Activated CD4-positive, alpha-beta T cell treated with anti-CD3 and anti-CD28 coated beads for 4 hours (primary cell): ENCODE measurements at regions not wholly inside any gene's neighbourhood (a gene's known extent, or its start where the extent isn't known, plus 50 kb on each side); places are given as distances from the start of the nearest gene placed in this dataset.

ENCODE experiments used
- DNase-seq, 2 donors: peaks; one replicate each; pipeline ENCODE4 v3.0.0-alpha.2; 2020

DNA sequence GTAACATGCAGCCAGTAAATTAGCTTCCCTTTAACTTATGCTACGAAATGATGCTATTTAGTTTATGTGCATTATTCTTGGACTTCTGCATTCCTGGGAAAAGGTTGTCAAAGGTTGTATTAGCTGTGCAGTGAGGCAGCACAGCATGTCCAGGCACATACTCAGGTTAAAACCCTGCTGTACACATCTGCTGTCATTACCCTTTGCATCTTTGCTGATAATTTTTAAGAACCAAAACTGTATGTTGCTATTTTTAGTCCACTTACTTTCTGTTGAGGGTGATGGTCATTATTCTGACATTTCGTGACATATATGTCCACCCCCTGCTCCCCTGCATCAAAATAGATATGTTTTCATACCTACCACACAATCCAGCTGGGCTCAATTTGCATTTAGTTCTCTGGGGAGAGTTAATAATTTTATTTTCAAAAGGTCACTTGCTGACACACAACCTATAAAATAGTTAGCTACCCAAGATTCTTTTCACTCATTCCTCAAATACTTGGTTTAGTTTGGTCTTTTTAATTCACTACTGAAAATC is 142.5 kb upstream of the SPACA1 start:
- no peak for DNase-seq

DNA sequence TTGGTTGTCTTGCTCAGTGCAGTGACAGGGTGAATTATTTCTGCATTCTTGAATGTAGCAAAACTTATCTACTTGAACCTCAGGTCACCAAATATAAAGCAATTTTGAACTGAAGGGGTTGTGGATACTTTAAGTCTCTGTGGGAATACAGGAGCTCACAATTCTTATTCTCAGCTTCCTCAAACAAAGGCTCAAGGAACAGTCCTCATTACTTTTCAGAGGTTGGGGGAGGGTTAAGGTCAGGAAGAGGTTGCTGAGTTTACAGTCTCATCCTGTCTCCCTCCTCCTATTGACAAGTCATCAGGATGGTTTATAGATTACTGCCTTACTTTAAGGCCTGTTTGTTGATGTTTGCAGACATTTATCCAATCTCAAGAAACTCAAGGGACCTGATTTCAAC is 143.6 kb upstream of the SPACA1 start:
- no peak for DNase-seq

DNA sequence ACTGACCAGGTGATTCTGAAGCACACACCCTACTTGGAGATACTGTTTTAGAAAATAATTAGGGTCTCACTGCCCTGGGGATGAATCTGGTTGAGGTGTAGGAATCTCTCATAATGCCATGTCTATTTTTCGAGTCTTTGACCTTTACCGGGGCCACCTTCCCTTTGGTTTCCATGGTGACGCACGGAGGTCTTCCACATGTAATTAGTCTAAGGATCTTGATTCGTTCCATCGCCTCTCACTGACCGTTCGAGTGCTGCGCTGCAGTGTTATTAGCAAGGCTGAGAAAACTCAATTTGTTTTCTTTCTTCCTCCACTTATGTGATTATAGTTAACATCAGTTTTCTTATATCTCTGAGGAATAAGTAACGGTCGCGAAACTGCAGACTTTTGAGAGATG is 144.3 kb upstream of the SPACA1 start:
- no peak for DNase-seq

DNA sequence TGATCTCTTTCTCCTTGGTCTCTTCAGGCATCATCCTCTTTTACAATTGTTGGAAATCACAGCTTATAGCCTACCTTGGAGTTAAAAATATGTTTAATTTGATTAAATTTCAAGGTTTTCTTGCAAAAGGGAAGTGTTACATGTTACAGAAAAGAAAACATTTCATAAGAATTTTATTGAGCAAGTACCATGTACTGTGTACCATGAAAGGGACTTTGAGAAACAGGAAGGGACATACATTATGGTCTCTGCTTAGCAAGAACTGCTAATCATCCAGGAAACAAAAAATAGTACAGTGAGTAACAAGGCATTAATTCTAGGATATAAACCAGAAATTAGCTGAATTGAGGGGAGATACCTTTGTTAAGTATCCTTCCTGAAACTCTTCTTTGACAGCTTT is 145.3 kb upstream of the SPACA1 start:
- no peak for DNase-seq

DNA sequence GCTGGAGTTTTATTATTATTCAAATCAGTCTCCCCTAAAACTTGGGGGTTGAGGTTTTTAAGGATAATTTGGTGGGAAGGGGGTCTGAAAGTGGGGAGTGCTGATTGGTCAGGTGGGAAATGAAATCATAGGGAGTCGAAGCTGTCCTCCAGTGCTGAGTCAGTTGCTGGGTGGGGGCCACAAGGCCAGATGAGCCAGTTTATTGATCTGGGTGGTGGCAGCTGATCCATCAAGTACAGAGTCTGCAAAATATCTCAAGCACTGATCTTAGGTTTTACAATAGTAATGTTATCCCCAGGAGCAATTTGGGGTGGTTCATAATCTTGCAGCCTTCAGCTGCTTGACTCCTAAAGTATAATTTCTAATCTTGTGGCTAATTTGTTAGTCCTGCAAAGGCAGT is 146.0 kb upstream of the SPACA1 start:
- no peak for DNase-seq

DNA sequence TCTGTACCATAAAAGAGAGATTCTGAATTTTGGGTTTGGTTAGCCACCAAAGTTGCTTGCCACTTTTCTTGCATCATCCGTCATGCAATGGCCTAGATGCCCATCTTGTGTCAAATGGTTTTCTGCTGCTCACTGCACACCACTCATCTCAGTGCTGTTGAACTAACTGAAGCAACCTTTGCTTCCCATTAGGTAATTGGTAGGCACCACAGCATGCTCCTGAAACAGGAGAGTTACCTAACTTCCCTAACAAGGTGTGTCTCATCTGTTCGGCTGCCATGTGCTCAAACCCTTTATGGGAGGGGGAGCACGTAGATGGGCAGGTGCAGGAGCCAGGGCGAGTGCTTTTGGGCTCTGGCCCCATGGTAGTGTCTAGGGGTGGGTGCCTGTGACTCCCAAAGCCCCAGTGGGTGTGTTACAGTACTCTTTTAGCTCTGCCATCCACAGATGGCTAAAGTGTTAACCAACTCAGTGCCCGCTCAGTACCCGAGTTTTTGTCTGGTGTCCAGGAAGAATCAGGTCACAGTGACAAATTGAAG is 147.4 kb upstream of the SPACA1 start:
- no peak for DNase-seq

DNA sequence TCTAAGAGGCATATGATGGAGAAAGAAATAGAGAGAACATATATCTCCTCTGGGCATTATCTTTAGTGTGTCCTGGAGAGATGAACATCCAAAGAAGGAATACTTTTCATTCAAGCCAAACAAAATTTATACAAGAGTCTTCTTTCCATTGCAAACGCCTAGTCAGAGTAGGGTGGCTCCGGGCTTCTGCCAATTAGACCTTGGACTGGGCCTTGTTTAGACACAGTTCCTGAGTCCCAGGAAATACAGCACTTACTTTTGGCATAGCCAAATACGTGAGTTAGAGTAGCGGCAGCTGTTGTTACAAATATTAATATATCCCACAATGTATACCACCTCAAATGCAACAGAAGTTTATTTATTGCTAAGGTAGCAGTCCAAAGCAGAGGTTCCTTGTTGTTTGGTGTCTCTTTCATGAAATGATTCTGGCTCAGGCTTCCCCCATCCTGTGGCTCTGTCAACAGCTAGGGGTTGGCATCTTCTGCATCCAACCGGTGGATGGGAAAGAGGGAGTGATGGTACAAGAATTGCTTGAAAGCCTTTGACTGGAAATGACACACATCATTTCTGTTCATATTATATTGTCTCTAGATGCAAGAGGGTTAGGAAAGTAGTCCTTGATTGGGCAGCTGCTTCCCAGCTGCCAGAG is 148.0 kb upstream of the SPACA1 start:
- no peak for DNase-seq

DNA sequence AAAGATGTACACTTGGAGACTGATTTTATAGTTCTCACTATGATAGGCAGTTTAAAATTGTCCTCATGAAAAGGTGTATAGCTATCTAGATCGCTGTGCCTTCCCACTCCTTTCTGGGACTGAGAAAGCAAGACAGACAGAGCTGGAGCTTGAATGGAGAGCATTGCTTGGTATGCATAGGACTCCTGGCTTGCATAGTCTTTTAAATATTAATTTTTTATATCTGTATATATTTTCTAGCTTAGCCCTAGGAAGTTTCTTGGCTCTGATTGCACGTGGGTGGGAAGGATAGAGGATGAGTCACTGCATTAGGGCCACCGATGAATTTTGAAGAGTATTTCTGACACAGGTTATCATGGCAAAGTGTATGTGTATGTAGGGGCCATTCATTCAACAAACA is 150.0 kb upstream of the SPACA1 start:
- no peak for DNase-seq

DNA sequence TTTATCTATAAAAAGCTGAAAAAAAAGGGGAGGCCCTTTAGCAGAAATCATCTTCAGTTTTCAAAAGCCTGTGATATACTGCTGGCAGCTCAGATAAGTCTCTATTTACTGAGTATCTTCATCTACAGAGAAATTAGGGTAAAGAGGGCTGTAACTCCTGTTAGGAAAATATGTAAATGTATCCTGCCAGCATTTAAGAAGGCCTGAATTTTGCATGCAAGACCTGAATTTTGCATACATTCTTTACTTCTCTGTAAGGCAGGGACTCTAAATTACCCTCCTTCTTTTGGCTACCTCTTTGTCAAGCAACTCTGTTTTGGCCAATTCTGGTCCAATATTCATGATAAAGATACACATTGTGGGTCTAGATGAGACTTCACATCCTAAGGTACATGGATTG is 150.6 kb upstream of the SPACA1 start:
- no peak for DNase-seq

DNA sequence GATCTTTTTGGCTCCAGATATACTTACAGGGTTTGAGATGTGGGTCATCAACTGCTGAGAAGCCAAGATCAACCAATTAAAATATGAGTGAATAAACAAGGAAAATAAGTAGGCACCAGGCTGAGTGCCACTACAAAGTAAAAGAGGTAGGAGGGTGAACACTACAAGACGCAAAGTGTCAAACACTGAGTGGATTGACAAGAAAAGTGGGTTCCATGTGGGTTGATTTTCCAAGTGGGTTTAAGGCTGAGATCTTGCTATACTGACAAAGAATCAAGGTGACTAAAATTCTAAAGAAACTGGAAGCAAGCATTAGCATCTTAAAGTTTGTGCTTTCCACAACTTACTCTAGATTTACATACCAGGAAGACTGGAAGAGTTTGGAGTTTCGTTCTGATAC is 160.4 kb upstream of the SPACA1 start:
- DNase-seq, result no peak

DNA sequence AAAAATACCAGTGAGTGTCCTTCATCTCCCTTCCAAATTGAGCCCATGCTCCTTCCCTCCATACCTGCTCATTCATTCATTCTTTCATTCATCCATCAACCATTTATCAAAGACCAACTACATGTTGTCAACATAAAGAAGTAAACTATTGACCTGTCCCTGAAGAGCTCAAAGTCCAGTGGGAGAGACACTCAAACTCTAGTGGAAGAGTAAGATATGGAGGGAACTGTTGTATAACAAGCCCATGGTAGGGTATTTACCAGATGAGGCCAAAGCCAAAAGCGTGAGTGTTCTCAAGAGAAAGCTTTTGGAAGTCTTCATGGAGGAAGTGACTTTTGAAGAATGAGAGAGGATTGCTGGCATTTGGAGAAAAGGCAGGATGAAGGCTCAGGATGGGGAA is 163.4 kb upstream of the SPACA1 start:
- no peak for DNase-seq

DNA sequence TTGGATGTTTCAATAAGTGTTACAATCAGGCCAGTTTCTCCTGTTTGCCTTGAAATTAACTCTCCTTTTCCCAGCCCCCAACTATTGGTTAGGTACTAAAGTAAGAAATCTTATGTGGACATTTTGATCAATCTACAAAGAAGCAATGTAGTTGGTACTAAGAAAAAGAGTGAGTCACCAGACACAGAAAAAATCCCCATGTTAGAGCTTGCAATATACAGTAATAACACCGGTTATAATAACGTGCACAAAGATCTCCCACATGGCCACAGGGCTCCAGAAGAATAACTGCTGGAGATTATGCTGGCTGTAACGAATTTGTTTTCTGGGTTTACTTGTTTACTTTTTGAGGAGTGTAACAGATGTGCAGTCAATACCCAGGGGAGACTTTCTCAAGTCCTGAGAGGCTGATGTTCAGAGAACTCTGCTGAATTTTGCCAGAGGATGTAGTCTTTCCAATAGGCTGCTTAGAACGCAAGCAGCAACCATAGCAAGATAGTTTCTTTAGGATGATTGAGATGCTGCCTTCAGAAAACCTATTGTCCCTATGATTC is 166.2 kb upstream of the SPACA1 start:
- DNase-seq, result no peak

DNA sequence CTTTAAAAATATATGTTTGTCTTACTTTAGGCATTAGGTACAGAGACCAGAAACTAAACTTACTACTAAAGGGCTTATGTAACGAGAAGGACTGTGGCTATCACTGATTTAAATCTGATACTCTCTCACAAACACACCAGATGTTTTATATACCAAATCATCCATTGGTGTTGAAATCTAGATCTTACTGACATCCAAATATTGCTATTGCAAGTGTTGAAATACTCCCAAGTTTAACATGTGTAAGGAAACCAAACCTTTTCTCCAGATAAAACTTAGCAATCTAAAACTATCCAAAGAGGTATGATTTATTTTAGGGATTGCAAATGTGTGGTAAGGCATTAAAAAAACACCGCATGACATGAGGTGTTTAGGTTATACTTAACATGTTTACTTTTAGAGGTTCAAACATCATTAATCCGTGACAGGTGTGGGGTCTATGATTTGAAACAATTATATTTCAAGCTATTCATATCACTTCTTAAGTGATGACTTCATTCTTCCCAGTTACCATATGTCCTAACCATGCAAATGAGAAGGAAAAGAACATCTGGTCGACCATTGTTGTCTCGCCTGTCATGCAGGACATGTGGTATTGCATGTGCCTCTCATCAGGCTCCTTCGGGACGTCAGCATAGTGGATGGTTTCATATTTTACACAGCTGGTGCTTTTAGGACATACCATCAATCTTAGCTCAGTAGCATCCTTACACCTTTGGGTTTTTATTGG is 168.3 kb upstream of the SPACA1 start:
- no peak for DNase-seq

DNA sequence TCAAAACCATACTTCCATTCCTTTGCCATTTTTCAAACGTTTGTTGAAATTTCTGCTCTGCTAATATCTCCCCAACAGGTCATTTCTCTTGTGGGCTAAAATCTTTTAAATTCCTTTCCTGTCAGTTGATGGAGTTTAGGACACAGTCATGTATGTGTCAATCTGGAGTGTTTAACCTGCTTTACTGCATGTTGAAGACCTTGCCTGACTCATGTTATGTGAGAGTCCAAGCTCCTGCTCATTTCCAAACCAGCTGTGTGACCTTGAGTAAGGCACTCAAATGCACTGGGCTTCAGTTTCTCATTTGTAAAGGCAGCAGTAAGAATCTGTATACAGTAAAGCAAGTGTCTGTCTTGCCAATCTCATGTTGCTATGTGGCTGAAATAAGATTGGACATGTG is 171.9 kb upstream of the SPACA1 start:
- no peak for DNase-seq

DNA sequence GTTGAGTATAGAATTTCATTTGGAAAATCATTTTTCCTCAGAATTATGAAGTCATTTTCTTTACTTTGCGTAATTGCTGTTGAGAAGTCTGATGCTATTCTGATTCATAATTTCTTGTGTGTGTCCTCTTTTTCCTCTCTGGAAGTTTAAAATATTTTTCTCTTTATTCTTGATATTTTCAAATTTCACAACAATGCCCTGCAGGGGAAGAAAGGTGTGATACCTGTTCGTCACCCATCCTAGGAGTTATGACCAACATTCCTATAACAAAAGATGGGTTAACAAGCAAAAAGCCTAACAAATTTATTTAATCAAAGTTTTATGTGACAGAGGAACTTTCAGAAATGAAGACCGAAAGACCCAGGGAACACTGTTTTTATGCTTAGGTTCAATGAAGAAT is 171.5 kb upstream of the AKIRIN2 start:
- DNase-seq, result no peak

DNA sequence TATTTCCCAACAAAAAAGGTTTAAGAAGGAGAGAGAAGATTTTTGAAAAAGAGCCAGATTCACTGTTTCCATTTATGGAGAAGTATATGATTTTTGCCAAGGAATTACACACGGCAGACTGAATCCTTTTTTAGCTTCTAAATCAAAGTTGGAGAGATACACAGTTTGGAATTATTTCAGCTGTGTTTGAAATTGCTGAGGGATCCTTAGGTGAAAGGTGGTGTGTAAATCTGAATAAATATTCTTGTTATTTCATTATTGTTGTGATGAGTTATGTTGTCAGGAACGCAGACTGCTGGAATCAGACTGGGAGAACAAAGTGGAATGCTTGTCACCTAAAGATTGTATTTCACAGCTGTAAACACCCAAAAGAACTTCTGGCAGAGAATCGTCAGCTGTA is 168.5 kb upstream of the AKIRIN2 start:
- no peak for DNase-seq

DNA sequence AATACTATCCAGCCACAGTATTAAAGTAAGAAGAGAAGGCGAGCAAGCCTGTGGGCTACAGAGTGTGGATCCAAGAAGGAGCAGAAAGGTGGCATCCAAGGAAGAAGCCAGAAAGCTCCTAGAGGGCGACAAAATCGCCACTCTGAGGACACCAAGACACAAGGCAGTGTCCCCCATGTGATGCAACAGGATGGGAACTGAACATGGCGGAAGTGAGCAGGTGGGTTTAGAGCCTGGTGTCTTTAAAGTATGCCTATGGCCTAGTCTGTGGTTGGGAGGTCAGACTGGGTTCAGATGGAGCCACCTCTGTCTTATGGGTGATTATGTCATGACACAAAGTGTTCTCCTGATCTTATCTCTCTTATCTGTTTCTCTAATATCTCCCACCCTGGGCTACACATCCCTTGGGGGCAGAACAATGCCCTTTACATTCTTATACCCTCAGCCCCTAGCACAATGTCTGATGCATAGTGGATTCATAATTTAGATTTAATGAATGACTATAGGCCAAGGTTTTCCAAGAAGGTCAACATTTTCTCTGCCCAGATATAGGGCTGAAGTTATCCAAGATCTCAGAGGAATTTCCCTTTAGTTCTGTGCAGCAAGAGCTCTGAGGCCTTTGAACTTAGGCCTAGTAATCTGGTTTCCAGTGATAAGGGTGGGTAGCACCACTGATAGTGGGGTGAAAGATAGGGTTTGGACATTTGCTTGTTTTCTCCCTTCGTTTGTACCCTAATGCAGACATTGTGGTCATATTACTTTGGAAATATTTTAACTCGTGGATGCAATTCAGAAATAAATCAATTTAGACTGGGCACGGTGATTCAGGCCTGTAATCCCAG is 167.3 kb upstream of the AKIRIN2 start:
- DNase-seq, result no peak

DNA sequence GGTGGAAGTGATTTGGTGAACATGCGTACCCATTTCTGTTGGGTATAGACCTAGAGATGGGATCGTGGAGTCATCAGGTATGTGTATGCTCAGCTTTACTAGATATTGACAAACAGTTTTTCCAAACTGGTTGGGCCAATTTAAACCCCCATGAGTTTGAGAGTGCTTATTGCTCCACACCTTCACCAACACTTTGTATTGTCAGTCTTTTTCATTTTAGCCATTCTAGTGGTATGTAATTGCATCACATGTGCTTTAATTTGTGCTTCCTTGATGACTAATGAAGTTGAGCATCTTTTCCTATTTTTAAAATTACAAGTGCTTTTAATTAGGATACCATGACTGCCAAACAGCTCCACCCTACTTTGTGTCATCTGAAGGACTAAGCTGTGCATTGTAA is 158.9 kb upstream of the AKIRIN2 start:
- no peak for DNase-seq

DNA sequence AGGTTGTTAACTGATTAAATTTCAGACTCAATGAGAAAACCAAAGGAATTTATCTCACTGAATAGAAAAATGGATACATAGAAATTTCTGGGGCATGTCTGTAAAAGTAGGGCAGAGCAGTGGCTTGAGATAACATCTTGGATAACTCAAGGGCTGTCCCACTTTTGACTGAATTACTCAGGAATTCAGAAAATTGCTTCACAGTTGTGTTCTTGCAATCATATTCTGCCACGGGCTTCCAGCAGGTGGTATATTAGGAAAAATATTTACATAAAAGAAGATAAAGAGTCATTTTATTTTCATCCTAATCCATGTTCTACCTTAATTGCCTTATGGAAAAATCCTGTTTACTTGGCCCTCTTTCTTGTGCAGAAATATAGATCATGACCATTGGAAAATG is 156.4 kb upstream of the AKIRIN2 start:
- DNase-seq, result no peak

DNA sequence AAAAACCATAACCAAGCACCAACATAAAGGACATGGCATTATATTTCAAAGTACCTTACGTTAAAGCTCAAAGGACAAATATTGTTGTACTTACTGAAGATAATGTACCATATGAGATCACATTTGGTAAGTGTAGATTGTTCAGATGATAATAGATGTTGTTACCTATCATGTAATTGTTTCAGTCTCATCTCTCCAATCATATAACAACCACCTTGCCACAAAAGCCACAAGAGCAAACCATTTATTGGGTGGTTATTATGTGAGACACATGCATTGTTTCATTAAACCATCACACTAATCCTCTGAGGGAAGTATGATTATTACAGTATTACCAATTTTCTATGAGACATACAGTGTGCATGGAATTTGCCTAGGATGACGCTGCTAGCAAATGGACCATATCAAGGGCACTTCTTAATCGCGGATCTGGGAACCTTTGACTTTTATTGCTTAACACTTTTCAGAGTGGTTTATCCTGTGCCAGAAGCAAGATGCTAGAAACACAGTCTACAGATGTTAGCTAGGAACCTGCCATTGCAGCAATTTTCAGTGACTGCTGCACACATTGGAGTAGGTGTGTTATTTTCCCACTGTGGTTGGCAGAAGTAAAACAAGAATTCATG is 149.8 kb upstream of the AKIRIN2 start:
- no peak for DNase-seq

DNA sequence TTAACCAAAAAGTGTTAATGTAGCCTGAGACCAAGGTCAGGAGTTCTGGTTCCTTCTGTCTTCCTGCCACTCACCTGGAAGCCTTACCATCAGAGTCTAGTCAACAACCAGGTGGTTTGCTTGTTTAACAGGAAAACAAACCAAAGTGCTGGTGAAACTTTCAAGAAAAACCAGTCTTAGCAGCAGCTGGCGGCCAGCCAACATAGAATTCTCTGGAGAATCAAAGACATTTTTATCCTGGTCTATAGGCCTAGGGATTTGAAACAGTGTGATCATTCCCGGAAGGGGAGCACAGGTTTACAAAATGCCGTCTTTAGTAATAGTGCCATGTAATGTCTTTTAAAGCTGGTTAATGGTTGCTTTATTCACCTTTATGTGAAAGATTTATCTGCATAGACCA is 146.6 kb upstream of the AKIRIN2 start:
- DNase-seq, result no peak

DNA sequence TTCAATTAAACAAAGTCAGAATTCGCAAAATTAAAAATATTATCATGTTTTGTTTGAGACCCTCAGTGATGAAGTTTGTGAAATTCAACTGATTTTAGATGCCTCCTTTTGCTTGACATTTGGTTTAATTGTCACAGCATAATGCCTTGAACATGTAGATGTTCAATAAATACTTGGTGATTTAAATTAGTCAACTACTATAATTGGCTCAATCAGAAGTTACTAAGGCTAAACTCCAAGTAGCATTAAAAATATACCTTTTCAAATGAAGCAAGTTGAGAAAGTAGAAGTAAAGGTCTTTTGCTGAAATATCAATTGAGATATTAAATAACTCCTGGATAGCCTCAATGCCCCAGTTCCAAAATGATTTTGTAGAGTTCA is 145.8 kb upstream of the AKIRIN2 start:
- no peak for DNase-seq
